Stimulated activated memory B cell treated with anti-CD40 and anti-IgM and Interleukin-4, amounts not matched to agents 10 μg/mL and 1 μg/mL and 100 μg/mL, for 72 hours (primary cell): ENCODE measurements at regions not wholly inside any gene's neighbourhood (a gene's known extent, or its start where the extent isn't known, plus 50 kb on each side); places are given as distances from the start of the nearest gene placed in this dataset.
A peak's percentile ranks its signal among the peaks of the same experiment; 100 is the strongest.

Source experiments
- ATAC-seq: fragments of 150-1000 bp; cut with Tn5 transposase; 2 replicates; pipeline ENCODE4 v1.10.0; 2021
- H3K27ac Mint-ChIP-seq: one replicate; pipeline ENCODE4 v1.8.0; 2022; ENCODE audit warnings: mild to moderate bottlenecking, mixed read lengths
- H3K27me3 Mint-ChIP-seq: one replicate; pipeline ENCODE4 v1.8.0; 2022; ENCODE audit warnings: mixed read lengths
- H3K36me3 Mint-ChIP-seq: one replicate; pipeline ENCODE4 v1.8.0; 2022; ENCODE audit warnings: mixed read lengths
- H3K4me1 Mint-ChIP-seq: one replicate; pipeline ENCODE4 v1.8.0; 2022; ENCODE audit warnings: mixed read lengths
- H3K4me3 Mint-ChIP-seq: one replicate; pipeline ENCODE4 v1.8.0; 2022; ENCODE audit warnings: mild to moderate bottlenecking, moderate library complexity, mixed read lengths
- H3K9me3 Mint-ChIP-seq: one replicate; pipeline ENCODE4 v1.8.0; 2022; ENCODE audit warnings: mixed read lengths

GRCh38 chr12:31207799-31208465 lies 118.0 kb downstream of the SINHCAF start:
- Mint-ChIP-seq H3K4me3 (no peak overlapping the region), H3K4me1 (peaks cover 9% of the 10 kb centered on the region), H3K9me3 (no peaks in the 10 kb centered on the region), H3K27ac (no peak overlapping the region), H3K36me3 (no peaks in the 10 kb centered on the region), H3K27me3 (peaks cover 23% of the 10 kb centered on the region)
- ATAC-seq, result no peak

GRCh38 chr12:31210104-31210503 lies 115.8 kb downstream of the SINHCAF start:
- Mint-ChIP-seq H3K4me1 (peaks cover 3% of the 10 kb centered on the region), H3K36me3 (no peaks in the 10 kb centered on the region), H3K4me3 (no peak overlapping the region), H3K9me3 (no peaks in the 10 kb centered on the region), H3K27ac (no peak overlapping the region), H3K27me3 (peaks cover 1% of the 10 kb centered on the region)
- ATAC-seq, result no peak

GRCh38 chr12:31210541-31210940 lies 115.4 kb downstream of the SINHCAF start:
- H3K27ac Mint-ChIP-seq, result no peak overlapping the region
- H3K4me1 Mint-ChIP-seq, result no peaks in the 10 kb centered on the region
- no peaks in the 10 kb centered on the region for H3K36me3 Mint-ChIP-seq
- H3K27me3 Mint-ChIP-seq, result no peaks in the 10 kb centered on the region
- ATAC-seq, result no peak
- H3K9me3 Mint-ChIP-seq, result no peaks in the 10 kb centered on the region
- H3K4me3 Mint-ChIP-seq, result no peak overlapping the region

- Mint-ChIP-seq H3K9me3 (no peaks in the 10 kb centered on the region), H3K36me3 (no peaks in the 10 kb centered on the region), H3K27ac (no peak overlapping the region), H3K4me3 (no peak overlapping the region), H3K4me1 (no peaks in the 10 kb centered on the region), H3K27me3 (peaks cover 39% of the 10 kb centered on the region)
- no peak for ATAC-seq
Observed at GRCh38 chr12:31214626-31215517, 111.1 kb downstream of the SINHCAF start.

GRCh38 chr12:31215518-31216232 lies 110.3 kb downstream of the SINHCAF start:
- H3K9me3 Mint-ChIP-seq, result no peaks in the 10 kb centered on the region
- peaks cover 43% of the 10 kb centered on the region for H3K27me3 Mint-ChIP-seq
- H3K4me1 Mint-ChIP-seq, result no peaks in the 10 kb centered on the region
- no peaks in the 10 kb centered on the region for H3K36me3 Mint-ChIP-seq
- H3K27ac Mint-ChIP-seq, result no peak overlapping the region
- no peak overlapping the region for H3K4me3 Mint-ChIP-seq
- peak; percentile 11 for ATAC-seq

GRCh38 chr12:31216479-31216878 lies 109.5 kb downstream of the SINHCAF start:
- no peak for ATAC-seq
- Mint-ChIP-seq H3K27me3 (peaks cover 43% of the 10 kb centered on the region), H3K4me3 (no peak overlapping the region), H3K36me3 (no peaks in the 10 kb centered on the region), H3K27ac (no peak overlapping the region), H3K9me3 (no peaks in the 10 kb centered on the region), H3K4me1 (no peaks in the 10 kb centered on the region)

GRCh38 chr12:31217356-31218130 lies 108.4 kb downstream of the SINHCAF start:
- H3K9me3 Mint-ChIP-seq, result no peaks in the 10 kb centered on the region
- ATAC-seq, result no peak
- no peak overlapping the region for H3K27ac Mint-ChIP-seq
- H3K36me3 Mint-ChIP-seq, result no peaks in the 10 kb centered on the region
- H3K4me1 Mint-ChIP-seq, result no peaks in the 10 kb centered on the region
- H3K4me3 Mint-ChIP-seq, result no peak overlapping the region
- H3K27me3 Mint-ChIP-seq, result peaks cover 43% of the 10 kb centered on the region

GRCh38 chr12:31218203-31219025 lies 107.5 kb downstream of the SINHCAF start:
- H3K4me3 Mint-ChIP-seq, result no peak overlapping the region
- H3K27me3 Mint-ChIP-seq, result peaks cover 43% of the 10 kb centered on the region
- H3K36me3 Mint-ChIP-seq, result no peaks in the 10 kb centered on the region
- no peaks in the 10 kb centered on the region for H3K4me1 Mint-ChIP-seq
- no peak overlapping the region for H3K27ac Mint-ChIP-seq
- H3K9me3 Mint-ChIP-seq, result no peaks in the 10 kb centered on the region
- no peak for ATAC-seq

- Mint-ChIP-seq H3K9me3 (no peaks in the 10 kb centered on the region), H3K4me1 (no peaks in the 10 kb centered on the region), H3K36me3 (no peaks in the 10 kb centered on the region), H3K27me3 (peaks cover 43% of the 10 kb centered on the region), H3K4me3 (no peak overlapping the region), H3K27ac (no peak overlapping the region)
- ATAC-seq, result peak; percentile 6
Observed at GRCh38 chr12:31219521-31219920, 106.4 kb downstream of the SINHCAF start.

- Mint-ChIP-seq H3K27me3 (peaks cover 43% of the 10 kb centered on the region), H3K4me1 (no peaks in the 10 kb centered on the region)
Observed at GRCh38 chr12:31220061-31220460, 105.9 kb downstream of the SINHCAF start.

GRCh38 chr12:31220633-31221550 lies 105.1 kb downstream of the SINHCAF start:
- H3K4me3 Mint-ChIP-seq, result no peak overlapping the region
- H3K27ac Mint-ChIP-seq, result no peak overlapping the region
- ATAC-seq, result no peak
- peaks cover 42% of the 10 kb centered on the region for H3K27me3 Mint-ChIP-seq
- no peaks in the 10 kb centered on the region for H3K9me3 Mint-ChIP-seq
- no peaks in the 10 kb centered on the region for H3K4me1 Mint-ChIP-seq
- no peaks in the 10 kb centered on the region for H3K36me3 Mint-ChIP-seq

More at GRCh38 chr12:31220061-31220460, 105.9 kb downstream of the SINHCAF start:
- Mint-ChIP-seq H3K27ac (no peak overlapping the region), H3K36me3 (no peaks in the 10 kb centered on the region), H3K9me3 (no peaks in the 10 kb centered on the region), H3K4me3 (no peak overlapping the region)
- no peak for ATAC-seq

GRCh38 chr12:31221551-31221945 lies 104.4 kb downstream of the SINHCAF start:
- no peaks in the 10 kb centered on the region for H3K4me1 Mint-ChIP-seq
- H3K27ac Mint-ChIP-seq, result no peak overlapping the region
- H3K36me3 Mint-ChIP-seq, result no peaks in the 10 kb centered on the region
- peaks cover 35% of the 10 kb centered on the region for H3K27me3 Mint-ChIP-seq
- ATAC-seq, result no peak
- H3K4me3 Mint-ChIP-seq, result no peak overlapping the region
- no peaks in the 10 kb centered on the region for H3K9me3 Mint-ChIP-seq

- Mint-ChIP-seq H3K4me3 (no peak overlapping the region), H3K27ac (no peak overlapping the region), H3K9me3 (no peaks in the 10 kb centered on the region), H3K27me3 (peaks cover 23% of the 10 kb centered on the region), H3K36me3 (no peaks in the 10 kb centered on the region), H3K4me1 (no peaks in the 10 kb centered on the region)
- no peak for ATAC-seq
Observed at GRCh38 chr12:31222620-31223222, 103.2 kb downstream of the SINHCAF start.
